ENCODE measurements at regions not wholly inside any gene's neighbourhood (a gene's known extent, or its start where the extent isn't known, plus 50 kb on each side); places are given as distances from the start of the nearest gene placed in this dataset.

DNA sequence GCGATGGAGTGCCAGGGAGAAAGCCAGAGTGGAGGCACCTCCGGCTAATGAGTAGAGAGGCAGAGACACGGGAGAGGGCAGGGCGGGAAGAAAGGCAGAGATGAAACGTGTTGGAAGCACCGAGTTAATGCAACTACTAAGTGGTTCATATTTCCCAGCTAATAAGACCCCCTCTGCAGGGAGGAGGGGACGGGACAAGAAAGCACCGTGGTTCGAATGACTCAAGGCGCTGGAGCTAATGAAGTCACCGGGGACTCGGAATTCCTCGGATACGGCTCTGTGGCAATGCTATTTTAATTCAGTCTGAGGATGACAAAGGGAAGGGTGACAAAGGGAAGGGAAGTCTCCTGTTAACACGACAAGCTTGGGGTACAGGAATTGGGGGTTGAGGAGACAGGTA is 54.5 kb upstream of the RAPGEF1 start:
- in situ Hi-C loops (cut with HindIII; ENCODE audit: extremely low pct_ligation_motif_present, low pct_unique_long_range_greater_than_20kb): no loop called here
- POLR2A ChIA-PET: no interaction called here
- no peak for TF ChIP-seq ZIK1 (CRISPR knock-in tag; IDR thresholded peaks at IDR 0.05; ENCODE audit: borderline replicate concordance, low read depth)
- no peak for TF ChIP-seq ZNF333 (CRISPR knock-in tag; IDR thresholded peaks at IDR 0.05; ENCODE audit: borderline replicate concordance)
- no peak for TF ChIP-seq ZNF296 (CRISPR knock-in tag; conservative IDR thresholded peaks at IDR 0.05)
- TF ChIP-seq, protein P1, sequence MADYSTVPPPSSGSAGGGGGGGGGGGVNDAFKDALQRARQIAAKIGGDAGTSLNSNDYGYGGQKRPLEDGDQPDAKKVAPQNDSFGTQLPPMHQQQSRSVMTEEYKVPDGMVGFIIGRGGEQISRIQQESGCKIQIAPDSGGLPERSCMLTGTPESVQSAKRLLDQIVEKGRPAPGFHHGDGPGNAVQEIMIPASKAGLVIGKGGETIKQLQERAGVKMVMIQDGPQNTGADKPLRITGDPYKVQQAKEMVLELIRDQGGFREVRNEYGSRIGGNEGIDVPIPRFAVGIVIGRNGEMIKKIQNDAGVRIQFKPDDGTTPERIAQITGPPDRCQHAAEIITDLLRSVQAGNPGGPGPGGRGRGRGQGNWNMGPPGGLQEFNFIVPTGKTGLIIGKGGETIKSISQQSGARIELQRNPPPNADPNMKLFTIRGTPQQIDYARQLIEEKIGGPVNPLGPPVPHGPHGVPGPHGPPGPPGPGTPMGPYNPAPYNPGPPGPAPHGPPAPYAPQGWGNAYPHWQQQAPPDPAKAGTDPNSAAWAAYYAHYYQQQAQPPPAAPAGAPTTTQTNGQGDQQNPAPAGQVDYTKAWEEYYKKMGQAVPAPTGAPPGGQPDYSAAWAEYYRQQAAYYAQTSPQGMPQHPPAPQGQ (CRISPR knock-in tag; IDR thresholded peaks at IDR 0.05; ENCODE audit: borderline replicate concordance): no peak
- TF ChIP-seq, protein P2, sequence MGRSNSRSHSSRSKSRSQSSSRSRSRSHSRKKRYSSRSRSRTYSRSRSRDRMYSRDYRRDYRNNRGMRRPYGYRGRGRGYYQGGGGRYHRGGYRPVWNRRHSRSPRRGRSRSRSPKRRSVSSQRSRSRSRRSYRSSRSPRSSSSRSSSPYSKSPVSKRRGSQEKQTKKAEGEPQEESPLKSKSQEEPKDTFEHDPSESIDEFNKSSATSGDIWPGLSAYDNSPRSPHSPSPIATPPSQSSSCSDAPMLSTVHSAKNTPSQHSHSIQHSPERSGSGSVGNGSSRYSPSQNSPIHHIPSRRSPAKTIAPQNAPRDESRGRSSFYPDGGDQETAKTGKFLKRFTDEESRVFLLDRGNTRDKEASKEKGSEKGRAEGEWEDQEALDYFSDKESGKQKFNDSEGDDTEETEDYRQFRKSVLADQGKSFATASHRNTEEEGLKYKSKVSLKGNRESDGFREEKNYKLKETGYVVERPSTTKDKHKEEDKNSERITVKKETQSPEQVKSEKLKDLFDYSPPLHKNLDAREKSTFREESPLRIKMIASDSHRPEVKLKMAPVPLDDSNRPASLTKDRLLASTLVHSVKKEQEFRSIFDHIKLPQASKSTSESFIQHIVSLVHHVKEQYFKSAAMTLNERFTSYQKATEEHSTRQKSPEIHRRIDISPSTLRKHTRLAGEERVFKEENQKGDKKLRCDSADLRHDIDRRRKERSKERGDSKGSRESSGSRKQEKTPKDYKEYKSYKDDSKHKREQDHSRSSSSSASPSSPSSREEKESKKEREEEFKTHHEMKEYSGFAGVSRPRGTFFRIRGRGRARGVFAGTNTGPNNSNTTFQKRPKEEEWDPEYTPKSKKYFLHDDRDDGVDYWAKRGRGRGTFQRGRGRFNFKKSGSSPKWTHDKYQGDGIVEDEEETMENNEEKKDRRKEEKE (IDR thresholded peaks at IDR 0.05): no peak
- TF ChIP-seq CHD2 (IDR thresholded peaks at IDR 0.05; ENCODE audit: low read depth, low read length): no peak
- TF ChIP-seq ZNF207 (IDR thresholded peaks at IDR 0.05; ENCODE audit: borderline replicate concordance): no peak
- TF ChIP-seq, protein P3, sequence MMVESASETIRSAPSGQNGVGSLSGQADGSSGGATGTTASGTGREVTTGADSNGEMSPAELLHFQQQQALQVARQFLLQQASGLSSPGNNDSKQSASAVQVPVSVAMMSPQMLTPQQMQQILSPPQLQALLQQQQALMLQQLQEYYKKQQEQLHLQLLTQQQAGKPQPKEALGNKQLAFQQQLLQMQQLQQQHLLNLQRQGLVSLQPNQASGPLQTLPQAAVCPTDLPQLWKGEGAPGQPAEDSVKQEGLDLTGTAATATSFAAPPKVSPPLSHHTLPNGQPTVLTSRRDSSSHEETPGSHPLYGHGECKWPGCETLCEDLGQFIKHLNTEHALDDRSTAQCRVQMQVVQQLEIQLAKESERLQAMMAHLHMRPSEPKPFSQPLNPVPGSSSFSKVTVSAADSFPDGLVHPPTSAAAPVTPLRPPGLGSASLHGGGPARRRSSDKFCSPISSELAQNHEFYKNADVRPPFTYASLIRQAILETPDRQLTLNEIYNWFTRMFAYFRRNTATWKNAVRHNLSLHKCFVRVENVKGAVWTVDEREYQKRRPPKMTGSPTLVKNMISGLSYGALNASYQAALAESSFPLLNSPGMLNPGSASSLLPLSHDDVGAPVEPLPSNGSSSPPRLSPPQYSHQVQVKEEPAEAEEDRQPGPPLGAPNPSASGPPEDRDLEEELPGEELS (CRISPR knock-in tag; IDR thresholded peaks at IDR 0.05): no peak
- TF ChIP-seq, protein P4, sequence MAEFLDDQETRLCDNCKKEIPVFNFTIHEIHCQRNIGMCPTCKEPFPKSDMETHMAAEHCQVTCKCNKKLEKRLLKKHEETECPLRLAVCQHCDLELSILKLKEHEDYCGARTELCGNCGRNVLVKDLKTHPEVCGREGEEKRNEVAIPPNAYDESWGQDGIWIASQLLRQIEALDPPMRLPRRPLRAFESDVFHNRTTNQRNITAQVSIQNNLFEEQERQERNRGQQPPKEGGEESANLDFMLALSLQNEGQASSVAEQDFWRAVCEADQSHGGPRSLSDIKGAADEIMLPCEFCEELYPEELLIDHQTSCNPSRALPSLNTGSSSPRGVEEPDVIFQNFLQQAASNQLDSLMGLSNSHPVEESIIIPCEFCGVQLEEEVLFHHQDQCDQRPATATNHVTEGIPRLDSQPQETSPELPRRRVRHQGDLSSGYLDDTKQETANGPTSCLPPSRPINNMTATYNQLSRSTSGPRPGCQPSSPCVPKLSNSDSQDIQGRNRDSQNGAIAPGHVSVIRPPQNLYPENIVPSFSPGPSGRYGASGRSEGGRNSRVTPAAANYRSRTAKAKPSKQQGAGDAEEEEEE (CRISPR knock-in tag; IDR thresholded peaks at IDR 0.05; ENCODE audit: borderline replicate concordance): no peak
- no peak for TF ChIP-seq ZSCAN25 (CRISPR knock-in tag; IDR thresholded peaks at IDR 0.05)
- no peak for TF ChIP-seq TBL1XR1 (IDR thresholded peaks at IDR 0.05; ENCODE audit: borderline replicate concordance, low read length, partially characterized antibody)
- TF ChIP-seq NPAS2 (CRISPR knock-in tag; IDR thresholded peaks at IDR 0.05; ENCODE audit: borderline replicate concordance): no peak
- TF ChIP-seq ZFP82 (CRISPR knock-in tag; IDR thresholded peaks at IDR 0.05; ENCODE audit: borderline replicate concordance): no peak
- TF ChIP-seq, protein P5, sequence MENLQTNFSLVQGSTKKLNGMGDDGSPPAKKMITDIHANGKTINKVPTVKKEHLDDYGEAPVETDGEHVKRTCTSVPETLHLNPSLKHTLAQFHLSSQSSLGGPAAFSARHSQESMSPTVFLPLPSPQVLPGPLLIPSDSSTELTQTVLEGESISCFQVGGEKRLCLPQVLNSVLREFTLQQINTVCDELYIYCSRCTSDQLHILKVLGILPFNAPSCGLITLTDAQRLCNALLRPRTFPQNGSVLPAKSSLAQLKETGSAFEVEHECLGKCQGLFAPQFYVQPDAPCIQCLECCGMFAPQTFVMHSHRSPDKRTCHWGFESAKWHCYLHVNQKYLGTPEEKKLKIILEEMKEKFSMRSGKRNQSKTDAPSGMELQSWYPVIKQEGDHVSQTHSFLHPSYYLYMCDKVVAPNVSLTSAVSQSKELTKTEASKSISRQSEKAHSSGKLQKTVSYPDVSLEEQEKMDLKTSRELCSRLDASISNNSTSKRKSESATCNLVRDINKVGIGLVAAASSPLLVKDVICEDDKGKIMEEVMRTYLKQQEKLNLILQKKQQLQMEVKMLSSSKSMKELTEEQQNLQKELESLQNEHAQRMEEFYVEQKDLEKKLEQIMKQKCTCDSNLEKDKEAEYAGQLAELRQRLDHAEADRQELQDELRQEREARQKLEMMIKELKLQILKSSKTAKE (CRISPR knock-in tag; IDR thresholded peaks at IDR 0.05; ENCODE audit: borderline replicate concordance): no peak

More for the DNA sequence above, 54.5 kb upstream of the RAPGEF1 start:
- CTCF ChIA-PET (ENCODE audit: low intra/inter-chr PET ratio, low total read pairs): no interaction called here
- Histone ChIP-seq H3K4me2 (ENCODE audit: low read depth, low read length) (no peak overlapping the region), H3K9me3 (ENCODE audit: low read length) (no peaks in the 10 kb centered on the region), H3K4me1 (ENCODE audit: insufficient read depth, low read length) (no peaks in the 10 kb centered on the region), H3K36me3 (replicated peaks in 1 of 2; ENCODE audit: control insufficient read depth in 1 of 2, insufficient read depth in 2 of 2, low read length in 2 of 2) (no peaks in the 10 kb centered on the region), H3K4me3 (replicated peaks in 1 of 3; ENCODE audit: insufficient read depth in 1 of 3, low read depth in 2 of 3, low read length in 3 of 3) (no peak overlapping the region), H3K9ac (ENCODE audit: insufficient read depth, low read depth, low read length) (no peak overlapping the region), H4K20me1 (ENCODE audit: insufficient read depth, low read length) (0 out of 2 replicates have a peak, but pooled peaks cover 2% of the 10 kb centered on the region), H3K27ac (ENCODE audit: extremely low read length, insufficient read depth, low read length) (no peak overlapping the region), H2AFZ (ENCODE audit: low read length) (no peak overlapping the region), H3K27me3 (ENCODE audit: control insufficient read depth in 1 of 2, insufficient read depth in 2 of 2, low read length in 2 of 2) (peaks cover 8 to 32% of the 10 kb centered on the region in 2 experiments; a peak in 4 of 5 replicates), H3K79me2 (ENCODE audit: insufficient read depth, low read length) (no peaks in the 10 kb centered on the region)
- BruUV-seq (replicated peaks): no TSS peak
- intact Hi-C loops (cut with micrococcal nuclease; ENCODE audit: unreplicated experiment): no loop called here
- FAIRE-seq: no peak
- no peak for ATAC-seq
- no peak for DNase-seq (ENCODE audit: low spot score)
- WGBS (ENCODE audit: low lambda C conversion rate): 32% methylated on average over 15 of the region's 15 CpGs
